Endothelial cell of umbilical vein (primary cell): ENCODE measurements at regions not wholly inside any gene's neighbourhood (a gene's known extent, or its start where the extent isn't known, plus 50 kb on each side); places are given as distances from the start of the nearest gene placed in this dataset.

Source experiments
- BruUV-seq: library from RNA; stranded (reverse); fragments of 400-500 nt; replicated peaks from 2 replicates; lab custom pipeline; 2021; lab: Mats Ljungman, UMichigan
- CTCF ChIA-PET: fragments of 300-600, 350-600 bp; sonication (Branson Sonifier 250); formaldehyde crosslinking; loops from one replicate; lab custom pipeline; 2021; ENCODE audit warnings: antibody characterized with exemption, inconsistent platforms; lab: Charles Lee
- POLR2A ChIA-PET: fragments of 300-600, 350-600 bp; sonication (Branson Sonifier 250); formaldehyde crosslinking; loops from one replicate; lab custom pipeline; 2021; ENCODE audit warnings: antibody characterized with exemption, inconsistent platforms; lab: Charles Lee
- DNase-seq: peaks from one replicate; pipeline ENCODE4 v3.0.0-alpha.2; 2011; ENCODE audit warnings: low read depth, low spot score
- FAIRE-seq: peaks from 2 replicates; lab custom pipeline; 2011; peaks lifted over from hg19 to GRCh38; lab: Jason Lieb, UNC
- H2AFZ ChIP-seq: 2 replicates; pipeline ENCODE4 v1.6.0; 2012; ENCODE audit warnings: low read depth, low read length, control low read depth, inconsistent platforms
- H3K27ac ChIP-seq: 2 replicates; pipeline ENCODE4 v1.5.1; 2011; ENCODE audit warnings: low read depth, mild to moderate bottlenecking, control low read depth, low read length, moderate library complexity; ENCODE audit not compliant: insufficient read depth
- H3K27me3 ChIP-seq, 2 experiments: 2 replicates each; pipeline versions ENCODE4 v1.6.0 to v1.6.1; 2011; ENCODE audit warnings: low read length in 2 of 2, mixed read lengths in 1 of 2; ENCODE audit not compliant: control insufficient read depth in 2 of 2, insufficient read depth in 2 of 2
- H3K36me3 ChIP-seq, 2 experiments: 2 replicates in 1 of 2; 3 replicates in 1 of 2; pipeline ENCODE4 v1.5.1; 2011; ENCODE audit warnings: low read length in 2 of 2, mild to moderate bottlenecking in 1 of 2, moderate library complexity in 1 of 2; ENCODE audit not compliant: control insufficient read depth in 2 of 2, insufficient read depth in 2 of 2; ENCODE audit errors: extremely low read depth in 1 of 2
- H3K4me1 ChIP-seq: 3 replicates; pipeline ENCODE4 v1.5.1; 2011; ENCODE audit warnings: mild to moderate bottlenecking, low read length; ENCODE audit not compliant: control insufficient read depth, insufficient read depth; ENCODE audit errors: extremely low read depth
- H3K4me2 ChIP-seq: 2 replicates; pipeline ENCODE4 v1.6.1; 2011; ENCODE audit warnings: low read length, control low read depth, mixed read lengths; ENCODE audit not compliant: insufficient read depth
- H3K4me3 ChIP-seq, 3 experiments: fragments of 200-600 bp in 1 of 3; sonication (generic), shearing (Covaris generic) in 1 of 3; replicated peaks in 1 of 3; 2 replicates each; pipeline ENCODE4 v1.5.1; 2011 to 2016; ENCODE audit warnings: control low read depth in 3 of 3, low read length in 3 of 3, mild to moderate bottlenecking in 2 of 3, inconsistent platforms in 1 of 3, low read depth in 1 of 3, moderate library complexity in 1 of 3; ENCODE audit not compliant: insufficient read depth in 1 of 3
- H3K79me2 ChIP-seq: 2 replicates; pipeline ENCODE4 v1.6.0; 2012; ENCODE audit warnings: low read length, inconsistent platforms; ENCODE audit not compliant: control insufficient read depth, insufficient read depth
- H3K9ac ChIP-seq: replicated peaks from 2 replicates; pipeline ENCODE3; 2011; ENCODE audit warnings: low read length, control low read depth; ENCODE audit not compliant: insufficient read depth; ENCODE audit errors: extremely low read depth
- H3K9me1 ChIP-seq: replicated peaks from 3 replicates; pipeline ENCODE4 v1.6.0; 2011; ENCODE audit warnings: mild to moderate bottlenecking, low read length; ENCODE audit not compliant: control insufficient read depth, insufficient read depth; ENCODE audit errors: extremely low read depth
- H3K9me3 ChIP-seq: replicated peaks from 2 replicates; pipeline ENCODE4 v1.5.1; 2012; ENCODE audit warnings: low read length, inconsistent platforms; ENCODE audit not compliant: control insufficient read depth, insufficient read depth
- H4K20me1 ChIP-seq: replicated peaks from 2 replicates; pipeline ENCODE3; 2011; ENCODE audit warnings: mild to moderate bottlenecking, low read length; ENCODE audit not compliant: control insufficient read depth, insufficient read depth; ENCODE audit errors: extremely low read depth
- CTCF ChIP-seq, 2 donors: IDR thresholded peaks; 1 replicate in 1 of 2; 2 replicates in 1 of 2; pipeline ENCODE4 v1.5.1; 2011; ENCODE audit warnings: low read length in 2 of 2, mild to moderate bottlenecking in 2 of 2, moderate library complexity in 2 of 2, control low read depth in 1 of 2, inconsistent platforms in 1 of 2, low read depth in 1 of 2; ENCODE audit not compliant: insufficient read depth in 1 of 2; ENCODE audit errors: extremely low read depth in 1 of 2
- EZH2 ChIP-seq: IDR thresholded peaks from 2 replicates; pipeline ENCODE4 v1.6.1; 2012; ENCODE audit warnings: borderline replicate concordance, low read depth, mild to moderate bottlenecking, moderate library complexity, low read length, inconsistent platforms; ENCODE audit not compliant: severe bottlenecking
- FOS ChIP-seq: IDR thresholded peaks from 2 replicates; pipeline ENCODE4 v1.6.1; 2011; ENCODE audit warnings: mild to moderate bottlenecking, low read length, moderate library complexity, borderline replicate concordance; ENCODE audit not compliant: insufficient read depth
- GATA2 ChIP-seq: IDR thresholded peaks from 2 replicates; pipeline ENCODE4 v1.7.0; 2011; ENCODE audit warnings: low read depth, mild to moderate bottlenecking, moderate library complexity, mixed read lengths, low read length; ENCODE audit not compliant: insufficient read length, insufficient read depth
- JUN ChIP-seq: IDR thresholded peaks from 2 replicates; pipeline ENCODE4 v1.6.1; 2011; ENCODE audit warnings: borderline replicate concordance, low read depth; ENCODE audit not compliant: insufficient read length, insufficient read depth
- MYC ChIP-seq: IDR thresholded peaks from one replicate; pipeline ENCODE4 v1.6.1; 2011; ENCODE audit warnings: mild to moderate bottlenecking, low read depth, low read length
- POLR2A ChIP-seq: IDR thresholded peaks from 2 replicates; pipeline ENCODE4 v1.6.1; 2012; ENCODE audit warnings: low read depth, mild to moderate bottlenecking, control low read depth, low read length
- POLR2AphosphoS5 ChIP-seq: IDR thresholded peaks from 2 replicates; pipeline ENCODE4 v1.6.1; 2012; ENCODE audit warnings: low read depth, mild to moderate bottlenecking, control low read depth, low read length, moderate library complexity; ENCODE audit not compliant: insufficient read depth
- dilution Hi-C: fragments of 300-500 bp; cut with MboI; formaldehyde crosslinking; loops from one replicate; pipeline ENCODE4 v1.15.0; 2019; ENCODE audit warnings: low sequenced_read_pairs; ENCODE audit not compliant: extremely low pct_ligation_motif_present
- intact Hi-C: fragments of 100-400 bp; cut with micrococcal nuclease; formaldehyde crosslinking; loops from one replicate; pipeline ENCODE4 v1.10.0; 2022
- TF ChIP-seq, protein P1 (sequence below): IDR thresholded peaks from 2 replicates; pipeline ENCODE4 v1.6.1; 2011; ENCODE audit not compliant: insufficient read depth, insufficient read length

DNA sequence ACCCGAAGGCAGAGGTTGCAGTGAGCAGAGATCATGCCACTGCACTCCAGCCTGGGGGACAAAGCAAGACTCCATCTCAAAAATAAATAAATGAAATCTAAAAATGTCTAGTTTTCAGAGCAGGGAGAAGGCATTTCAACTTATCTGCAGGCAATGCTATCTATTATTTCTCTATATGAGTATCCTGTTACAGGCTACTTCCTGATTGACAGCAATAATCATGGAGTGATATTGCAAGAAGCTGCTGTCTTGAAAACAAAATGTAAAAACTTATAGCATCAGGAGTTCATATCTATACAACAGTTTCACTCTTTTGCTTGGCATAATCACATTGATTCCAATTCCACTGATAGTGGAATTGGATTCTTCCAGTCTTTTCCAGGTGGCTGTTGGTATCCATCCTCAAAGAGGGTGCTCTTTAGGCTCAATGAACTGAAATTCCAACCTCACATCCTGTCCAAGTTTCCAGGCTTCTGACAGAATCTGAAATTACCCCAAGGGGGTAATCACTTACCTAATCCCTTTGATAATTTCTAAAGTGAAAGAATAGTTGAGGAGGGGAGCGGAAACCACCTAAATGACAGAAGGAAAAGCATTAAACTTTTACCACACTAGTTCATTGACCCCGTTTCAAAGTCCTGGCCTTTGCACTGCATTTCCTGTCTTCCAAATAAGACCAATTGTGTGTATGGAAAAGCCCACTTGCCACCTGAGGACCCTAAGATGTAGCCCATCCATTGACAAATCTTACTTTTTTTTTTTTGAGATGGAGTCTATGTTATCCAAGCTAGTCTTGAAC, 107.6 kb downstream of the GLUL start:
- intact Hi-C loops (no loop called here), dilution Hi-C loops (no loop called here)
- Histone ChIP-seq H3K9me1 (no peaks in the 10 kb centered on the region), H3K9ac (no peak overlapping the region), H3K27ac (no peak overlapping the region), H3K4me2 (no peak overlapping the region), H4K20me1 (no peaks in the 10 kb centered on the region), H3K27me3 (no peaks in the 10 kb centered on the region), H3K4me3 (no peak overlapping the region), H3K36me3 (no peaks in the 10 kb centered on the region), H3K4me1 (no peaks in the 10 kb centered on the region), H3K9me3 (no peaks in the 10 kb centered on the region), H2AFZ (no peak overlapping the region), H3K79me2 (no peaks in the 10 kb centered on the region)
- BruUV-seq: no TSS peak
- no peak for FAIRE-seq
- POLR2A ChIA-PET: no interaction called here
- TF ChIP-seq, protein P1, sequence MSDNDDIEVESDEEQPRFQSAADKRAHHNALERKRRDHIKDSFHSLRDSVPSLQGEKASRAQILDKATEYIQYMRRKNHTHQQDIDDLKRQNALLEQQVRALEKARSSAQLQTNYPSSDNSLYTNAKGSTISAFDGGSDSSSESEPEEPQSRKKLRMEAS: no peak
- TF ChIP-seq POLR2AphosphoS5 (no peak), EZH2 (no peak), MYC (no peak), CTCF (IDR thresholded peaks at IDR 0.05; ENCODE audit: extremely low read depth in 1 of 2, insufficient read depth in 1 of 2, low read depth in 1 of 2, low read length in 2 of 2) (no peak), FOS (no peak), GATA2 (no peak), POLR2A (no peak), JUN (no peak)
- no peak for DNase-seq
- CTCF ChIA-PET: no interaction called here
